Stomach (tissue), 8 donors: ENCODE measurements at regions not wholly inside any gene's neighbourhood (a gene's known extent, or its start where the extent isn't known, plus 50 kb on each side); places are given as distances from the start of the nearest gene placed in this dataset.
"Not testable (repeated sequence)": the region's sequence is repeated elsewhere in the genome, so short reads cannot be mapped to it uniquely, and the experiment has no call there.

Source experiments
- DNase-seq, 2 donors: peaks; one replicate each; pipeline versions ENCODE4 v3.0.0 to v3.0.0-alpha.2; 2013 to 2019
- H3K27ac ChIP-seq, 5 donors: fragments of 200-600 bp in 4 of 5; sonication (generic) in 4 of 5; one replicate each; pipeline ENCODE4 v1.5.1; 2013 to 2019; ENCODE audit warnings: mild to moderate bottlenecking in 1 of 5, moderate library complexity in 1 of 5
- H3K27me3 ChIP-seq, 3 donors: fragments of 200-600 bp; sonication (generic); one replicate each; pipeline ENCODE4 v1.5.1; 2017 to 2019; ENCODE audit warnings: mixed run types in 1 of 3
- H3K36me3 ChIP-seq, 4 donors: fragments of 200-600 bp; sonication (generic); 1 replicate in 3 of 4; 2 replicates in 1 of 4; pipeline ENCODE4 v1.5.1; 2016 to 2019
- H3K4me1 ChIP-seq, 4 donors: fragments of 200-600 bp; sonication (generic); one replicate each; pipeline ENCODE4 v1.5.1; 2016 to 2019
- H3K4me3 ChIP-seq, 4 donors: fragments of 200-600 bp; sonication (generic) in 3 of 4; one replicate each; pipeline ENCODE4 v1.5.1; 2016 to 2019; ENCODE audit warnings: mild to moderate bottlenecking in 1 of 4
- H3K9me3 ChIP-seq, 4 donors: fragments of 200-600 bp; sonication (generic); one replicate each; pipeline ENCODE4 v1.5.1; 2016 to 2019
- CTCF ChIP-seq, 7 experiments: fragments of 450-650 bp in 4 of 7; fragments of 200-600 bp in 3 of 7; sonication (generic) in 3 of 7; IDR thresholded peaks; one replicate each; pipeline ENCODE4 v1.5.1; 2016 to 2019; ENCODE audit warnings: antibody characterized with exemption in 7 of 7, control low read depth in 2 of 7, mild to moderate bottlenecking in 1 of 7
- EP300 ChIP-seq: sonication (generic); formaldehyde crosslinking; IDR thresholded peaks from one replicate; pipeline ENCODE4 v1.6.1; 2017; ENCODE audit warnings: antibody characterized with exemption
- POLR2A ChIP-seq, 4 donors: fragments of 450-650 bp; IDR thresholded peaks; one replicate each; pipeline ENCODE4 v1.6.1; 2016; ENCODE audit warnings: antibody characterized with exemption in 4 of 4, control low read depth in 2 of 4, mild to moderate bottlenecking in 1 of 4, moderate library complexity in 1 of 4
- POLR2AphosphoS5 ChIP-seq, 3 donors: sonication (generic); formaldehyde crosslinking; IDR thresholded peaks; one replicate each; pipeline ENCODE4 v1.6.1; 2016; ENCODE audit warnings: antibody characterized with exemption in 3 of 3
- WGBS, 5 donors: extraction: QIAGEN DNeasy Blood & Tissue Kit in 3 of 5; methylation state at CpG; one replicate each; pipeline versions ENCODE4 v1.1.5 to v1.1.7; 2013 to 2018; 5-methylcytosine and 5-hydroxymethylcytosine counted together
- intact Hi-C: fragments of 100-400 bp; cut with DNase I; formaldehyde crosslinking; loops from one replicate; pipeline ENCODE4 v1.15.1; 2023; ENCODE audit warnings: low total_unique reads
- donor health status: healthy with polysubstance abuse.
- donor health status: Bipolar disorder and iron deficiency.
- donor health status: healthy.

- no peaks in the 10 kb centered on the region for H3K9me3 ChIP-seq
- no peaks in the 10 kb centered on the region for H3K27me3 ChIP-seq
- H3K36me3 ChIP-seq, result no peaks in the 10 kb centered on the region
- intact Hi-C loops, result loop anchor here (5.0 kb wide), 1 partner anchor 61 kb away; no protein-coding TSS in a partner anchor
- no peak overlapping the region for H3K4me3 ChIP-seq
- H3K27ac ChIP-seq, result no peak overlapping the region
- DNase-seq, result peak in 1 of 2 donors; percentile 62
- peaks cover 0 to 7% (median 3%) of the 10 kb centered on the region in 4 donors for H3K4me1 ChIP-seq
- 39 to 44% (median 41%) methylated on average over 8 of the region's 8 CpGs for WGBS, 5 donors
- TF ChIP-seq POLR2AphosphoS5 (IDR thresholded peaks at IDR 0.05), result no peak
- peak in 5 of 7 experiments; percentile 60 to 84 (median 76) for TF ChIP-seq CTCF (IDR thresholded peaks at IDR 0.05)
- no peak for TF ChIP-seq EP300
- TF ChIP-seq POLR2A (IDR thresholded peaks at IDR 0.05), result no peak
Measured at GRCh38 chr10:29386342-29386999, 97.6 kb downstream of the LYZL1 start.

GRCh38 chr10:29387269-29387668, 98.4 kb downstream of the LYZL1 start:
- intact Hi-C loops, result loop anchor here (5.0 kb wide), 1 partner anchor 60 kb away; no protein-coding TSS in a partner anchor

GRCh38 chr10:29388112-29388511, 99.2 kb downstream of the LYZL1 start:
- H3K4me3 ChIP-seq, H3K4me1 ChIP-seq, H3K27ac ChIP-seq, DNase-seq, H3K9me3 ChIP-seq, H3K27me3 ChIP-seq, H3K36me3 ChIP-seq: not testable (repeated sequence)
- intact Hi-C loops, result loop anchor here (5.0 kb wide), 1 partner anchor 59 kb away; no protein-coding TSS in a partner anchor
- WGBS, 5 donors, result 41 to 59% (median 49%) methylated on average over 2 of the region's 2 CpGs

More at GRCh38 chr10:29387269-29387668, 98.4 kb downstream of the LYZL1 start:
- no peaks in the 10 kb centered on the region for H3K36me3 ChIP-seq
- no peaks in the 10 kb centered on the region for H3K9me3 ChIP-seq
- TF ChIP-seq EP300, result no peak
- no peak for TF ChIP-seq POLR2A (IDR thresholded peaks at IDR 0.05)
- TF ChIP-seq CTCF (IDR thresholded peaks at IDR 0.05), result no peak
- TF ChIP-seq POLR2AphosphoS5 (IDR thresholded peaks at IDR 0.05), result no peak
- no peak overlapping the region for H3K4me3 ChIP-seq
- no peaks in the 10 kb centered on the region for H3K27me3 ChIP-seq
- H3K27ac ChIP-seq, result no peak overlapping the region
- WGBS, 5 donors, result 61 to 93% (median 74%) methylated on average over 3 to 5 of the region's 5 CpGs
- peaks cover 0 to 7% (median 3%) of the 10 kb centered on the region in 4 donors for H3K4me1 ChIP-seq
- DNase-seq, result no peak

GRCh38 chr10:29389493-29389892, 100.6 kb downstream of the LYZL1 start:
- no peak overlapping the region for H3K27ac ChIP-seq
- no peaks in the 10 kb centered on the region for H3K36me3 ChIP-seq
- H3K4me1 ChIP-seq, result peaks cover 0 to 7% (median 3%) of the 10 kb centered on the region in 4 donors
- no peak for DNase-seq
- WGBS, 5 donors, result 87 to 100% (median 89%) methylated on average over 3 of the region's 3 CpGs
- intact Hi-C loops, result loop anchor here (5.0 kb wide), 1 partner anchor 58 kb away; no protein-coding TSS in a partner anchor
- no peak for TF ChIP-seq POLR2A (IDR thresholded peaks at IDR 0.05)
- TF ChIP-seq EP300, result no peak
- TF ChIP-seq POLR2AphosphoS5 (IDR thresholded peaks at IDR 0.05), result no peak
- no peak for TF ChIP-seq CTCF (IDR thresholded peaks at IDR 0.05)
- H3K4me3 ChIP-seq, result no peak overlapping the region
- H3K9me3 ChIP-seq, result no peaks in the 10 kb centered on the region
- H3K27me3 ChIP-seq, result no peaks in the 10 kb centered on the region

GRCh38 chr10:29389935-29390334, 101.1 kb downstream of the LYZL1 start:
- H3K4me1 ChIP-seq, result peaks cover 0 to 7% (median 3%) of the 10 kb centered on the region in 4 donors
- intact Hi-C loops, result loop anchor here (5.0 kb wide), 1 partner anchor 57 kb away; no protein-coding TSS in a partner anchor
- H3K9me3 ChIP-seq, result no peaks in the 10 kb centered on the region
- H3K36me3 ChIP-seq, result no peaks in the 10 kb centered on the region
- no peak for TF ChIP-seq EP300
- no peak for TF ChIP-seq POLR2AphosphoS5 (IDR thresholded peaks at IDR 0.05)
- TF ChIP-seq POLR2A (IDR thresholded peaks at IDR 0.05), result no peak
- no peak for TF ChIP-seq CTCF (IDR thresholded peaks at IDR 0.05)
- no peak overlapping the region for H3K27ac ChIP-seq
- peak in 1 of 2 donors; percentile 23 for DNase-seq
- 42 to 58% (median 48%) methylated on average over 9 of the region's 9 CpGs for WGBS, 5 donors
- no peaks in the 10 kb centered on the region for H3K27me3 ChIP-seq
- H3K4me3 ChIP-seq, result no peak overlapping the region
